Mucosa of descending colon (tissue), 3 donors: ENCODE measurements at regions not wholly inside any gene's neighbourhood (a gene's known extent, or its start where the extent isn't known, plus 50 kb on each side); places are given as distances from the start of the nearest gene placed in this dataset.

Source experiments
- ATAC-seq: fragments of 200-7000 bp; cut with Tn5 transposase; one replicate; pipeline ENCODE4 v1.9.1; 2020; ENCODE audit warnings: mild to moderate bottlenecking, moderate library complexity
- DNase-seq, 3 donors: peaks; one replicate each; pipeline ENCODE4 v3.0.0-alpha.2; 2020
- H3K36me3 ChIP-seq: fragments of 200-600 bp; one replicate; pipeline ENCODE4 v1.8.0; 2021; ENCODE audit warnings: low read depth, mild to moderate bottlenecking
- H3K4me1 ChIP-seq: fragments of 200-600 bp; one replicate; pipeline ENCODE4 v1.8.0; 2021; ENCODE audit warnings: low read depth, mild to moderate bottlenecking
- H3K4me3 ChIP-seq: fragments of 200-600 bp; one replicate; pipeline ENCODE4 v1.8.0; 2021; ENCODE audit warnings: mild to moderate bottlenecking
- H3K9me3 ChIP-seq: fragments of 200-600 bp; one replicate; pipeline ENCODE4 v1.8.0; 2021; ENCODE audit warnings: mild to moderate bottlenecking
- CTCF ChIP-seq: fragments of 200-600 bp; IDR thresholded peaks from one replicate; pipeline ENCODE4 v1.8.0; 2022; ENCODE audit warnings: antibody characterized with exemption, mild to moderate bottlenecking
- intact Hi-C, 2 donors: fragments of 100-400 bp; cut with DNase I in 1 of 2; cut with micrococcal nuclease in 1 of 2; formaldehyde crosslinking; loops; one replicate each; pipeline versions ENCODE4 v1.11.0 to v1.11.1; 2022; cut with DNase I, micrococcal nuclease
- donor health status: DM: no; HTN: no; CAD: no; lungs with moderate emphysema.
- donor health status: DM: no; HTN: no; CAD: no.
- donor health status: DM: no; HTN: yes; CAD: no.

- no peaks in the 10 kb centered on the region for H3K4me1 ChIP-seq
- ATAC-seq (peak; percentile 54), DNase-seq (peak in 1 of 3 donors; percentile 15)
- no peaks in the 10 kb centered on the region for H3K9me3 ChIP-seq
- intact Hi-C loops, result no loop called here
- no peak overlapping the region for H3K4me3 ChIP-seq
- no peaks in the 10 kb centered on the region for H3K36me3 ChIP-seq
- no peak for TF ChIP-seq CTCF
These were observed 100.2 kb upstream of the PRR23E start for GRCh38 chr3:127092776-127093175.

GRCh38 chr3:127093312-127093711, 99.6 kb upstream of the PRR23E start:
- H3K36me3 ChIP-seq, result no peaks in the 10 kb centered on the region
- H3K9me3 ChIP-seq, result no peaks in the 10 kb centered on the region
- no peak overlapping the region for H3K4me3 ChIP-seq
- DNase-seq (peak in 1 of 3 donors; percentile 3), ATAC-seq (no peak)
- intact Hi-C loops, result no loop called here
- no peaks in the 10 kb centered on the region for H3K4me1 ChIP-seq
- TF ChIP-seq CTCF, result no peak

GRCh38 chr3:127095774-127096173, 97.2 kb upstream of the PRR23E start:
- Histone ChIP-seq H3K36me3 (no peaks in the 10 kb centered on the region), H3K4me1 (no peaks in the 10 kb centered on the region), H3K9me3 (no peaks in the 10 kb centered on the region), H3K4me3 (no peak overlapping the region)
- TF ChIP-seq CTCF, result no peak
- intact Hi-C loops, result no loop called here
- DNase-seq (no peak), ATAC-seq (no peak)

GRCh38 chr3:127096256-127097071, 96.5 kb upstream of the PRR23E start:
- no peak for TF ChIP-seq CTCF
- no peaks in the 10 kb centered on the region for H3K9me3 ChIP-seq
- H3K36me3 ChIP-seq, result no peaks in the 10 kb centered on the region
- ATAC-seq (no peak), DNase-seq (no peak)
- intact Hi-C loops, result no loop called here
- H3K4me1 ChIP-seq, result no peaks in the 10 kb centered on the region
- H3K4me3 ChIP-seq, result no peak overlapping the region

- intact Hi-C loops, result no loop called here
- H3K36me3 ChIP-seq, result no peaks in the 10 kb centered on the region
- no peak for DNase-seq
These were observed 95.9 kb upstream of the PRR23E start for GRCh38 chr3:127097072-127097405.

More at GRCh38 chr3:127097072-127097405, 95.9 kb upstream of the PRR23E start:
- no peak for TF ChIP-seq CTCF
- H3K4me1 ChIP-seq, result no peaks in the 10 kb centered on the region
- H3K4me3 ChIP-seq, result no peak overlapping the region
- no peaks in the 10 kb centered on the region for H3K9me3 ChIP-seq
- no peak for ATAC-seq
